C4-2B (cell line): ENCODE measurements at regions not wholly inside any gene's neighbourhood (a gene's known extent, or its start where the extent isn't known, plus 50 kb on each side); places are given as distances from the start of the nearest gene placed in this dataset.

Source experiments
- H3K27ac ChIP-seq: fragments of 450-650 bp; 2 replicates; pipeline ENCODE4 v1.5.1; 2017
- ZFX ChIP-seq: fragments of 450-650 bp; IDR thresholded peaks from 2 replicates; pipeline ENCODE4 v1.6.1; 2017
- TF ChIP-seq, protein P1 (sequence below): fragments of 450-650 bp; conservative IDR thresholded peaks from 2 replicates; pipeline ENCODE4 v1.5.1; 2017; ENCODE audit warnings: mild to moderate bottlenecking

DNA sequence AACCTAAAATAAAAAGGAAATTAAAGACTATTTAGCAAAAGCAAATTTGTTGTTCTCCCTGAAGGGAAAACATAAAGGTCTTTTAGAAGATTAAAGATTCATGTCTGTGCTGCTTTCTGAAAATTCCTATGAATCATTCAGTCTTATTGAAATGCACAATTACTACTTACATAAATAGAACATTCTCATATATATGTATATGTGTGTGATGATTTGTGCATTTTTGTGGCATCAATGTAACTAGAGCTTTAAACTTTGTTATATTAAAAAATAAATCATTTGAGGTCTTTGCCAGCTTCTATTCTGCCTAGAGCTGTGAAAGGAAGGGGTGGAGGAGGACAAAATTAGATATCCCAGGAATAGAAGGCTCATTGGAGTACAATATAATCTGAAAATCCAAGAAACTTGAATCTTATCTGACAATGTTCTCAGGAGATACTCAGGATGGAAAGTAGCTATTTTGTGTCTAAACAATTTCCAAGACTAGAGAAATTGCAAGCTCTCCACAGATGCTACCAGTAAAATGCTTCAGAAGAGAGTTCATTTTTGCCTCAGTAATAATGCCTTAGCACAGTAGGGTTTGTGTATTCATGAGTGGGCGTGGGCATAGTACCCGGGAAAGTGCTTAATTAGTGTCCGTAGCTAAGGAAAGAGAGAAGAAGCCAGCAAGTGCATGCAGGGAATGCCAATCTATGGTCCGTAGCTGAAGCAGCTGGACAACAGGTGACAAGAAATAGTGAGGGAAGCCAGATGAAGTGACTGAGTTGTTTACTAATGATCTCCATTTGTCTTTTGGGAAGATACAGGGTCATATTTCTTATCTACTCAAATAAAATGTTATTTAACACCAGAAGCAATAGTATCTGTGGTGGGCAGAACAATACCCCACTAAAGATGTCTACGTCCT is 395.5 kb upstream of the NBEA start:
- TF ChIP-seq, protein P1, sequence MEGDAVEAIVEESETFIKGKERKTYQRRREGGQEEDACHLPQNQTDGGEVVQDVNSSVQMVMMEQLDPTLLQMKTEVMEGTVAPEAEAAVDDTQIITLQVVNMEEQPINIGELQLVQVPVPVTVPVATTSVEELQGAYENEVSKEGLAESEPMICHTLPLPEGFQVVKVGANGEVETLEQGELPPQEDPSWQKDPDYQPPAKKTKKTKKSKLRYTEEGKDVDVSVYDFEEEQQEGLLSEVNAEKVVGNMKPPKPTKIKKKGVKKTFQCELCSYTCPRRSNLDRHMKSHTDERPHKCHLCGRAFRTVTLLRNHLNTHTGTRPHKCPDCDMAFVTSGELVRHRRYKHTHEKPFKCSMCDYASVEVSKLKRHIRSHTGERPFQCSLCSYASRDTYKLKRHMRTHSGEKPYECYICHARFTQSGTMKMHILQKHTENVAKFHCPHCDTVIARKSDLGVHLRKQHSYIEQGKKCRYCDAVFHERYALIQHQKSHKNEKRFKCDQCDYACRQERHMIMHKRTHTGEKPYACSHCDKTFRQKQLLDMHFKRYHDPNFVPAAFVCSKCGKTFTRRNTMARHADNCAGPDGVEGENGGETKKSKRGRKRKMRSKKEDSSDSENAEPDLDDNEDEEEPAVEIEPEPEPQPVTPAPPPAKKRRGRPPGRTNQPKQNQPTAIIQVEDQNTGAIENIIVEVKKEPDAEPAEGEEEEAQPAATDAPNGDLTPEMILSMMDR = no peak
- TF ChIP-seq ZFX = no peak
- H3K27ac ChIP-seq = no peak overlapping the region

DNA sequence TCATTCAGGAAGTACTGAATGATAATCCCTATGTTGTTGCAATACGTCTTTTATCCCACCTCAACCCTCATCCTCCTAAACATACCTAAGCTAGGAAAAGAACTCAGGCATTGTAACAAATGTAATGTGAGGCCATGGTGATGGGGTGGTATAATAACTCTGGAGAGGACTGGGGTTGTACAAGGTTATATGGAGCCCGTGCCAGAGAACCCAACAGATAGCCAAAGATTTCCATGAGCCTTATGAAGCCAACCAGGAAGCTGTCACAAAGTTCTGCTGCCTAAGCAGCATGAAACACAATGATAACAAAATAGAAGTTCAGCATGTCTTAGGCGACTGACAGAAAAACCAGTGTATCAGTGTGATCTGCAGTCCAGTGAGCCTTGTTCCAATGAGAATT is 394.1 kb upstream of the NBEA start:
- no peak overlapping the region for H3K27ac ChIP-seq
- TF ChIP-seq ZFX = no peak
- TF ChIP-seq, protein P1 = no peak

DNA sequence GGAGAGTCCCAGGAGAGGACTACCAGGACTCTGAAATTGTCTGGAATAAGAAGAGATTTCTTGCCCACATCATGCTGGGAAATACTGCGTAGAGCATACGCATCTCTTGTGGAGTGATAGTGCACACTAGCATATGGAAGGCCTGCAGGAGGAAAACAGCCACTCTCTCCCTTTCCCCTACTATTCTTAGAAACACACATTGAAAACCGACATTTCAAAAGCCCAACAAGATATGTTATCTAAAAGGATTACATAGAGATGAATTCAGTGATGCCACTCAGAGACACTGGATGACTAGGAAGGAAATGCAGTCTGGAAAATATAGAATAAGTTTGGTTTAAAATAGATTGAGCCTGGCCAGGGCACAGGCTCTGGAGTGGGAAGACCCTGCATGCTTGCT is 388.7 kb upstream of the NBEA start:
- TF ChIP-seq, protein P1 = no peak
- no peak for TF ChIP-seq ZFX
- H3K27ac ChIP-seq = no peak overlapping the region

DNA sequence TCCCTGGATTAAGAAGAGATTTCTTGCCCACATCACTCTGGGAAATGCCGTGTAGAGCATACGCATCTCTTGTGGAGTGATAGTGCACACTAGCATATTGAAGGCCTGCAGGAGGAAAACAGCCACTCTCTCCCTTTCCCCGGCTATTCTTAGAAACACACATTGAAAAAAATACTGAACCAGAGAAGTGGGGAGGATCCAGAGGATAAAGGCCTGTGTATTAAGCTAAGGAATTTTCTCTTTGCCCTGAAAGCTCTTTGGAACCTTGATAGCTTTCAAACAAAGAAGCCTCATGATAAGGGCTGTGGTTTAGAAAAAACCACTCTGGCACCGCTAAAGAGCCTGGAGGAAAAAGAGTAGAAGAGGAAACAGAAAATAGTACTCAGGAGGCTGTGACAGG is 386.1 kb upstream of the NBEA start:
- H3K27ac ChIP-seq = no peak overlapping the region
- TF ChIP-seq ZFX = no peak
- TF ChIP-seq, protein P1 = no peak

DNA sequence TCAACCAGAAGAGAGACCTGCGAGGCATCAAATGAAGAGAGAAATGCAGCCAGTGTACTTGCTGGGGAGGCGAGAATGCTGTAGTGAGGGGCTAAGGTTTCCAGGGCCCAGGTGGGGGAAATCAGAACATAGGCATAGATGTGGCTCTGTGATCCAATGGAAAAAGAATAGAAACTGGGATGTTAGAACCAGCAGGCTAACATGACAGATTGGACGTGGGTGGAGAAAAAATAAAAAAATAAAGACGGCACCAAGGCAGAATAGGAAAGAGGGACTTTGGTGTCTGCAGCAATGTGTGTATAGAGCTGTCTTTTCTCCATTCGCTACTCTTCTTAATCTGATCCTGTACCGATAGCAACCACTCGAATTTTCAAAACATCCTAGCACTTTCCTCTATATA is 381.0 kb upstream of the NBEA start:
- H3K27ac ChIP-seq = no peak overlapping the region
- no peak for TF ChIP-seq ZFX
- TF ChIP-seq, protein P1 = no peak

DNA sequence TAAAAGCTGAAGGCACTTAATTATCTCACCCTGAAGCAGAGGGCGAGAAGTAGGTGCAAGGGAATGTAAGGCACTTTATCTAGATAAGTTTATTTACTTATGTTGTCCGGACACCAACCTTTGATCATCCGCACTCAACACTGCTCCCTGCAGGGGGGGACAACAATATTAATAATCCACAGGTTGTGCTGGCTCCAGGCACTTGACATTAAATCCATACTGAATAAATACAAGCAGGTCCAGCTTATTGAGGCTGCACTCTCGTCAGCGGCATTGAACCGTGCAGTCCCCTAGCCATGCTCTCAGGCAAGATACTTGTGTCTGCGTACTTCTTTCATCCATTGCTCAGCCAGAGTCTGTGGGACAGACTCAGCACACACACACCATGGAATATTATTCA is 374.5 kb upstream of the NBEA start:
- no peak overlapping the region for H3K27ac ChIP-seq
- TF ChIP-seq, protein P1 = no peak
- TF ChIP-seq ZFX = no peak

DNA sequence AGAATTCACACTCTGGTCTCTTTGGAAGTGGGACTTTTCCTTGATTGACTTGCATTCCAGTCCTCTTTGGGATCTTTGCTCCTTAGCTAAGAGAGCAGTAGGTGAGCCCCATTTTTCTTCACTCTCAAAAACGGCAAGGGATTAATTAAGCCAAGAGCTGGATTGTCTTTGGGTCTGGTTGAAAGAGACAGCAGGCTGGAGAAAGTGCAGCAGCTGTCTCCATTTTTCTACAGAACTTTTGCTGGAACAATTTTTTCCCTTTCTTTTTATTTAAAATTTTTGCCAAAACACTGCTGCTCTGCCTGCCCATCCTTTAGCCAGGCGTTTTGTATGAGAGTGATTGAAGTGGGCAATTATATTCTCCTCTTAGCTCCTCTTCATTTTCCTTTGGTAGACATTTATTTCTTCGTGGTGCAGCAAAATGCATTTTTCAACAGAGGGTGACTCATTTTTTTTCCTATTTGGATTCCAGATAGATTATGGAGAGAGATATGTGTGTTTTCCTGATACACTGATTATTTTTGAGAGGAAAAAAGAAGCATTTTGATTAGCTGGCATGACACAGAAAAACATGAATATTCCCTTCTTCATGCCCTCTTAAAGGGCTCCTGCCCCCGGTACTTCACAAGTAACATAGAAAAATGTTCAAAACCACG is 371.2 kb upstream of the NBEA start:
- TF ChIP-seq ZFX = no peak
- TF ChIP-seq, protein P1 = no peak

More for the DNA sequence above, 371.2 kb upstream of the NBEA start:
- H3K27ac ChIP-seq = no peak overlapping the region
